Right hindlimb (tissue), 1 donor: ENCODE measurements at regions not wholly inside any gene's neighbourhood (a gene's known extent, or its start where the extent isn't known, plus 50 kb on each side); places are given as distances from the start of the nearest gene placed in this dataset.
A peak's percentile ranks its signal among the peaks of the same experiment; 100 is the strongest.

Experiments used
- DNase-seq: peaks from one replicate; pipeline ENCODE4 v3.0.0-alpha.2; 2018

DNA sequence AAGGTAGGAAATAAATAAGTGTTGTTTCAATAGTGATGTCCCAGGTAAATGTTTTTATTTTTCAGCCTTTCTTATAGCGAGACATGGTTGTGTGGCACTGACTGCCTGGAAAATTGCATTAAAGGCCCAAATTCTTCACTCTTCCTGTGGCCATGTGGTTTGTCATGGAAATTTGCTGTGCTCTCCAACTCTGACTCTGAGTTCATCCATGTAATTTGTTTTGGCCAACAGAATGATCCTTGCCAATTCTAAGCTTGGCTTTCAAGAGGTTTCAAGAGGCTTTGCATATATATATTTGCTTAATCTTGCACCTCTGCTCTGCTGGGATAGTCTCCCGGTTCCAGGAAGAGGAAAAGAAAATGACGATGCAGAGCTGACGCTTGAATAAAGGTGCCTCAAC lies 107.5 kb upstream of the ARHGEF26 start:
- DNase-seq: peak; percentile 56

DNA sequence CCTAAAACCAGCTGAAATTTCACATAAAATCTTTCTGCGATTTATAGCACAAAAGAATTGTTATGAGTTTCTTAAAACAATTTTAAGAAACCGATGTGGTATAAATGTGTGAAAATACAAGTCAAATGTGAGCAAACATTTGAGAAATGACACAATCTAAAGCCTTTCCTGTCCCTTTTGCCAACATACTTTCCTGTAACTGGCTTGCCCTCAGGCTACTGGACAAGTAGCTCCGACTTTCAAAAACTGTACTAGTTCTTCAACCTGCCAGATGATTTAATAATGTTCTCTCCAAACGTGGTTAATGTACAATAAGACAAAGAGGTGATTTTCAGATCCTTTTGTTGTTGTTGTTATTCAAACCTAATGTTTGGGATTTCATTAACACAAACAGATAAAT lies 105.9 kb upstream of the ARHGEF26 start:
- DNase-seq: no peak

DNA sequence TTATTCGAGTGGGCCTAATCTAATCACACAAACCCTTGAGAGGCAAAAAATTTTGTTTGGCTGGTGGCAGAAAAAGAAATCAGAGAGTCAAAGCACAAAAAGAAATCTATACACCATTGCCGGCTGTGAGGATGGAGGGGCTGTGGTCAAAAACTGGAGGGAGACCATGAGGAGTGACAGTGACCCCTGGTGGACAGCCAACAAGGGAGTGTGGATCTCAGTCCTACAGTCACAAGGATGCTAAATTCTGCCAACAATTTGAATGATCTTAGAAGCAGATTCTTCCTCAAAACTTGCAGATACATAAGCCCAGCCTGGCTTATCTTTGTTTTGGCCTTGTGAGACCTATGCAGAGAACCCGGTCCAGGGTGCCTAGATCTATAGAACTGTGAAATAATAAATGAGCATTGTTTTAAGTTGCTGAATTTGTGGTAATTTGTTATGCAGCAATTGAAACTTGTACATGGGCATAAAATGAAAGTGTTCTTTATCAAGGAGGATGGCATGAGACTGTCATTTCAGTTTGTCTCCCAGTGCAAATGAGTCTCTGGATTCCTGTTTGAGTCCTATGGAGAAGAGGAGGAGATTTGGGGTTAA lies 103.0 kb upstream of the ARHGEF26 start:
- no peak for DNase-seq

DNA sequence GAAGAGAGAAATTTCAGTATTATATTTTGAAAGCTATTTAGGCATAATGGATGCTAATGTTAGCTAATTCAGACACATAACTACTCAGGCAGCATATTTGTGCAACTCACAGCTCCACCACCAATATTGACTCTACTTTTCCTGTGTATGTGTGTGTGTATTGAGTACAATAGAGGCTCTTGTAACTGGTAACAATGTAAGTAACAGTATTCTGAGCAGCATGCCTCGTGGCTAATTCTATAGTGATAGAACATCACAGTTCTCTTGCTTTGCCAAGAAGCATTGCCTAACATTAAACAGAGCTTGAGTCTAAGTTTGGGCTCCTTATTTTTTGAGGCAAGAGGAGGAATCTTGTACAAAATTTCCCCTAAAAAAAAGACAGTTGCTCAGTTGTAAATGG lies 98.6 kb upstream of the ARHGEF26 start:
- DNase-seq: no peak

DNA sequence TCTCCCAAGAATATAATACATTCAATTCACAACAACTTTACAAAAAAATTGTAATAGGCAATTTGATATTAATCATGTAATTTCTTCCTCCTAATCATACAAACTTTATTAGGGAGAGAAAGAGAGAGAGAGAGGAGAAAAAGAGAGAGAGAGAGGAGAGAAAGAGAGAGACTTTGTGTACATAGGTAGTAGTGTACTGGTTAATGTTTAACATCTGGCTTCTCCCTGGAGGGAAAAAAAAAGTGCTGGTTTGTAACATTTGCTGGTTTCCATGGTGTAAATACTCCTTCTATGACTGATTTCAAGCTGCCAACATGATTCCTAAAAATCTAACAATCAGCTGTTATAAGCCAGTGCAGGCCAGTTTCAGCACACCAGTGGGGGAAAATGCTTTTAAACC lies 98.0 kb upstream of the ARHGEF26 start:
- DNase-seq: no peak

DNA sequence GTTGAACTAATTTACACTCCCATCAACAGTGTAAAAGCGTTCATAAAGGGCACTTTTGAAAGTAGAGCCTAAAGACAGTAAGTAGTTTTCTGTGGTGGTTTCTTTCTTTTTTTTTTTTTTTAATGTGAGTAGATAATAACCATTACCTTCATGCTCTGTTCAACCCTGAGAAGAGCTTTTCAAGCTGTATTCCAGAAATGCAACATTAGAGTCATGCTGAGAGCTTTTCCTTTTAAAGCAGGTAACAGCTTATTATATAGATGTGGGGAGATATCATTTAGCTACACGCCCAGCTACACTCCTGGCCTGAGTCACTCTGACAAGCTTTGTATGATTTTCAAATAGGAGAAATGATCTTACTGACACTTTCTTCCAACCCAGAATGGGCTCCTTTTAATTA lies 96.2 kb upstream of the ARHGEF26 start:
- no peak for DNase-seq

DNA sequence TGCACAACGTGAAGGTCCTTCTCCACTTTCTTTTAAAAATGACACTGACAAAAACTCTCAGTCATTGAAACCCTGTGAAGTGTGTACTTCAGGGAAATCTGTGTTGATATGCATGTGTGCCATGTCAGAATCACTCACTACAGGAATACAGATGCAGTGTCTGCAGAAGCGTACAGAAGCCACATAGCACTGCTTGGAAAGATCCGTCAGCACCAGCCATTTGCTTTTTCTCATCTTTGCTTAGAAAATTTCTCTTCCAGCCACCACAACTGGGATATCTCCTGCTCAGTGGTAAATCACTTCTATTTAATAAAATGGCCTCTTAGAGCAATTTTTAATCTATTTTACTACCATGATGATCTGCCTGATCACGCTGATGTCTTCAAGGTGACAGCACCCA lies 91.3 kb upstream of the ARHGEF26 start:
- DNase-seq: no peak

DNA sequence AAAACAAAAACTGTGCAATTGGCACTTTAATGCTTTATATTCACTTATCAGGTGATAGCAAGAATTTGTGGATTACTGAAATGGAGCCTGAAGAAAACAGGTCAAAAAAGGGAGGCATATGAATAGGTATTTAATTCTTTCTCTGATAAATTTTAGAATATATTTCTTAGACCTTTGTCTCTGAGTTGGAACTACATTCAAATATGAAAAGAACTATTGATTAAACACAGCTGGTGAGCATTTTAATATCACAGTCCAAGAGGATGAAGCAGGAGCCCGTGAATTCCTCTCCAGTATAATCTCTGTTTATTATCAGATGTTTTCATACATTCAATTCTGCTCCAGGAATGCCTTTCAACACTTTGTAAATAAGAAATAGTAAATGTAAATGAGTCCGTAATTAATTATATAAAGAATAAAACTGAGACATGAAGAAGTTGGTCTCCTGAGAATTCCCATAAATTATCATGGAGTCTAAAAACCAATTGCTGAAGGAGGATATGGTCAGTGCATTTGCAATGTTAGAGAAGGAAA lies 86.3 kb upstream of the ARHGEF26 start:
- DNase-seq: no peak

DNA sequence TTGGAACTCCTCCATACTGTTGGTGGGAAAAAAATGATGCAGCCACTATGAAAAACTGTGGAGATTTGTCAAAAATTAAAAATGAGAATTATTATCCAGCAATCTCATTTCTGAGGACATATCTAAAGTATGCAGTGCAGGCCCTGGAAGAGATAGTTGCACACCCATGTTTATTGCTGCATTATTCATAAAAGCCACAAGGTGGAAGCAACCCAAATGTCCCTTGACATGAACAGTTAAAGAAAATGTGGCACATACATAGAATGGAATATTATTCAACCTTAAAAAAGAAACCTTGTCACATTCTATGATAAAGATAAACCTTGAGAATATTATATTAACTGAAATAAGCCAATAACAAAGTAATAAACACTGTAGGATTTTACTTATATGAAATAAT lies 80.9 kb upstream of the ARHGEF26 start:
- DNase-seq: no peak

DNA sequence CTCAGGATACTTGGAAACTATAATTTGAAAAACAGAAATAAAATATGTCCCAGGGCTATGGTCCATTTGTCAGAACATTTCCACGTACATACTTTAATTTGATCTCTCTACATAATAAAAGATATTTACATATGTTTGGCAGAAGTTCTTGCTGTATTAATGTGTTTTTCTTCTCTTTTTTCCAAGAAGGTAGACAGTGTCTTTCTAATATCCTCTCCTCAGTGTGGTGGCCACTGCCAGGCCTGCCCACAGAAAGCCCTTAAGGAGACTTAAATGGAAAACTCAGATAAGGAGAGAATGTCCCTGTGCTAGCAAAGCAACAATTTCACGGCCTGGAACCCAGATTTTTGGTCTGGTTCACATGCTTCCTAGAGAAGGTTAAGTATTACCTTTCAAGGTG lies 76.5 kb upstream of the ARHGEF26 start:
- DNase-seq: peak; percentile 40

DNA sequence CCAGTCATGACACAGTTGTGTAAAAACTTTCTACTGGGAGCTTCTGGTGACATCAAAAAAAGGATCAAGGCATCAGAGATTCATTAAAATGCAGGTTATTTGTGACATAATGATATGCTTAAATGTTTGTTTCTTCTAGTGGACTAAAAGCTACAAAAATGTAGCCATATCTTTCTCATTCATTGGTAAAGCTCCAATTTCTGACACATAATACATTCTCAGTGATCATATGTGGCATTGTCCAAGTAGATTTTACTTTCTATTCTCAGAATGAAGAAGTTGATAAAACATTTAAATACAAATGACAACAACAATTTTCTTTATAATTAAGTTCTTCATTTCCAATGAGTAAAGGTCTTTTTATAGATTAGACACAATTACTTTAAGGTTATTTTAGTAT lies 71.0 kb upstream of the ARHGEF26 start:
- DNase-seq: no peak

DNA sequence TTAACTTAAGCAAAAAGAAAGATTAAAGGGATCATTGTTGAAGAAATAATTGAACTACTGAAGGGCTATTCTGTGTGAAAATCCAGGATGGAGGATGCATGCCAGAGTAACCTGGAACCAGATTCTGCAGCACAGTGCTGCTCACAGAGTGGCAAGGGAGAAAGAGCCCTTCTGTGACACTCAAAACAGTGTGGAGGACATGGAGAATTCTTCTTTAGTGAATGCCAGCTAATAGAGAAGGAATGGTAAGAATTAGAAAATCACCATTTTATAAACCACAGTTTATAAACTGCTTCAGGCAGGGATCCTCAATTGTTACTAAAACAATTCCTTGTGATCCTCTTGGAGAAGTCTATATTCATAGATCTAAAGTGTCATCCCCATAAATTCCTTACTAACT lies 70.4 kb upstream of the ARHGEF26 start:
- DNase-seq: no peak

DNA sequence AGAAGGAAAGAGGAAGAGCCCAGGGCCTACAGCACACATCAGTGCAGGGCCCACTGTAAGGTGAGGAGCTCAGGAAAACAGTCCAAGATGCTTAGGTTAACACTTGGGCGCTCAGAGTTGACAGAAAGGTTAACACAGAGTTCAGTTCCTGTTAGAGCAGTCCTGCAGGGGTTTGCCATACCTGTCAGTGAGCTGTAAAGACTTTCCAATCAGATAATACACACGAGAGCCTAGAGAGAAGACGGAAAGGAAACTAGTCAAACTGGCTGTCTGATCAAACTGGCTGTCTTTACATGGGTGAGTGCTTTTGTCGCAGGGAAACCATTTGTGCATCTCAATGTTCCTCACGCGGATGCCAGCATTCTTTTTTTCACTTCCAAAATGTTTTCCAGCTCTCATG lies 61.4 kb upstream of the ARHGEF26 start:
- no peak for DNase-seq

DNA sequence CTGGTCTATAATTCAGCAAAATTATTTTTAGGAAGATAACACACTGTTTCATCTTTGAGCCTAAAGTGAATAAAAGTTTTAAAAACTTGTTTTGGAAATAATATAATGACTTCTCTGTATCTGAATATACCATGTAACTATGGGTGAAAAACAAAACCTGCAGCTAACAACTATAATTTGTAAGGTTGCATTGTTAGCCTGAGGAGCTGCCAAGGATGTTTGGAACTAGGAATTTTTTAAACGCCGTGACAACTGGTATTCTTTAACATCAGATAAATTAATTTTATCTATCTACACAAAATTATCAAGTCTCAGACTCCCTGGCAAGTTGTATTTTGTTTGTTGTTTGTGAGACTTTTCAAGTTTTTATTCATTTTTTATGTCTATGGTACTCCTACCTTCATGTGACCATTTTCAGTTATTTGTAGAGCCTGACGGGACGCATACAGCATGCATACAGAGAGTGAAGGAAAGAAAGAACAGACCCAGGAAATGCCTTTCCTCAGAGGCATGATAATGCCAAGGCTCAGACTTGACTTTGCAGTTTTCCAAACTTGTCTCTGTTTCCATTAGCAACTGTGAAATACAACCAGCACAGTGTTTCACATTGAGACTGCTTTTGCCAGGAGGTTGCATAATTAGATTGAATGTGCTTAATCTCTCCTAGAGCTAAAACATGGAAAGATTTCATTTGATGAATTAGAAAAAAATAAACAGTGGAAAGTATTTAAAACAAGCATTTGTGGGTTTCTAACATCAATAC lies 60.8 kb upstream of the ARHGEF26 start:
- peak; percentile 47 for DNase-seq

DNA sequence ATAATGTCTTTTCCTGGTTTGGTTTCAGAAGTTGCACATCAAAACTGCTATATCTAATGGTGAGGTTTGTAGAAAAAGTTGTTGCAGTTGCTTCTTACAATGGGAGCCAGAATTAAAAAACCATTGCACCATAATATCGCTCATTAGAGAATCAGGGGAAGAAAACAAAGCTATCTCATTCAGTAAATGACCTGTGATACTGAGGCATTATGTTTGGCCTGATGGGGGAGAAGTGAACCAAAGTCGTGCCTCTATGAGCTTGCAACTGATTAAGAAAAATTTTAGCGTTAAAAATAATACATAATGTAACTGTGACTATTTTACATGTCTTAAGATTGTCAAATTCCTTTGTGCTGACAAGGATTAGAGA lies 60.2 kb upstream of the ARHGEF26 start:
- DNase-seq: no peak

DNA sequence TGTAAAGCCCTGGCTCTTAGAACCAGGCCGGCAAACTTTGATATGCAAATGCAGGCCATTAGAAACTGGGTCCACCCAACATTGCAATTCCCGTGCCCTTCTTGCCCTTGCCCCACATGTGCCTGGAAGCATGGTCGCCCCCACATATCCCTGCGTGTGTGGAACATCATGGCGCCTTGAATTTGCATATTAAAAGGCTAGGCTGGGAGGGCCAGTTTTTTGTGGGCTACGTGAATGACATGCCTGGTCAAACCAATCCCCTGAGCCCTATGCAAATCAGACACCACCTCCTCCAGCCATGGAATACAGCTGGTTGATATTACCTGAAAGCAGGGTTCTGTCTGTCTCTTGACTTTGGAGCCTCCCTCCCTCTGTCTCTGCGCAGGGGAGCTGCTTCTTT lies 58.7 kb upstream of the ARHGEF26 start:
- DNase-seq: no peak

DNA sequence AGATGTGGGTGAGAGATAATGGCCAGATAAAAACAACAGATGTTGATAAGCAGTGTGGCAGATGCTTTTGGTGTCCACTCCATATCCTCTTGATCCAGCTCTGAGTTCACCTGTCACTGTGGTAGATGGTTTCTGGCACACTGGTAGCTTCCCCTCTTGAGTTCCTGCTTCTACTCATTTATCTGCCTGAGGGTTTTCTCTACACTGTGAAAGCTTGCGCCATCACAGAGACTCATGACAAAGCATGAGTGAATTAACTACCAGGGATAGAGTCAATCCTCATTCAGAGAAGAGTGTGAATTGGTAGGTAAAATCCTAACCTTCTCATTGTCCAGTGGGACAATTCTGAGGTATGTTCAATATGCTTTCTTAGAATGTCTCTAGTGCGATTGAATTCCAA lies 50.0 kb upstream of the ARHGEF26 start:
- no peak for DNase-seq
